A549 (cell line): ENCODE measurements at regions not wholly inside any gene's neighbourhood (a gene's known extent, or its start where the extent isn't known, plus 50 kb on each side); places are given as distances from the start of the nearest gene placed in this dataset.
"Not testable (repeated sequence)": the region's sequence is repeated elsewhere in the genome, so short reads cannot be mapped to it uniquely, and the experiment has no call there.

Experiments
- ATAC-seq, 2 experiments: fragments of 200-7000 bp in 1 of 2; fragments of >200 bp in 1 of 2; cut with Nextera tagmentation in 1 of 2; cut with Tn5 transposase in 1 of 2; 3 replicates each; pipeline versions ENCODE4 v1.8.0 to v1.9.1; 2018 to 2020; ENCODE audit warnings: mild to moderate bottlenecking in 1 of 2, moderate library complexity in 1 of 2
- CTCF ChIA-PET: fragments of 300-600 bp; sonication (Branson Sonifier 250); formaldehyde crosslinking; extraction: SDS; loops from one replicate; lab custom pipeline; 2021; ENCODE audit warnings: antibody characterized with exemption, inconsistent platforms; lab: Yijun Ruan, JAX
- POLR2A ChIA-PET: fragments of 350-600 bp; formaldehyde crosslinking; extraction: SDS; loops from one replicate; lab custom pipeline; 2021; ENCODE audit warnings: antibody characterized with exemption, inconsistent platforms; lab: Yijun Ruan, JAX
- DNase-seq, 2 experiments: peaks; one replicate each; pipeline versions ENCODE4 v3.0.0 to v3.0.0-alpha.2; 2011 to 2016; ENCODE audit warnings: low read depth in 1 of 2, low spot score in 1 of 2
- FAIRE-seq: peaks from 2 replicates; lab custom pipeline; 2011; peaks lifted over from hg19 to GRCh38; lab: Jason Lieb, UNC
- H3K27ac ChIP-seq, 2 experiments: fragments of >200 bp; sonication (Bioruptor Twin); formaldehyde crosslinking; 3 replicates each; pipeline ENCODE4 v1.5.1; 2016 to 2017
- H3K4me1 ChIP-seq: fragments of >200 bp; sonication (Bioruptor Twin); formaldehyde crosslinking; 3 replicates; pipeline ENCODE4 v1.6.1; 2016
- H3K4me2 ChIP-seq: fragments of >200 bp; sonication (Bioruptor Twin); formaldehyde crosslinking; 3 replicates; pipeline ENCODE4 v1.6.1; 2016
- H3K4me3 ChIP-seq: fragments of >200 bp; sonication (Bioruptor Twin); formaldehyde crosslinking; 3 replicates; pipeline ENCODE4 v1.5.1; 2016
- H3K9me3 ChIP-seq: fragments of >200 bp; sonication (Bioruptor Twin); formaldehyde crosslinking; 3 replicates; pipeline ENCODE4 v1.6.1; 2016
- BHLHE40 ChIP-seq: IDR thresholded peaks from 2 replicates; pipeline ENCODE4 v1.6.1; 2012; ENCODE audit warnings: low read depth, low read length, inconsistent platforms
- CBX2 ChIP-seq: fragments of 200-600 bp; sonication (generic); IDR thresholded peaks from 2 replicates; pipeline ENCODE4 v1.6.1; 2016; ENCODE audit warnings: low read depth, mild to moderate bottlenecking, borderline replicate concordance
- EHMT2 ChIP-seq: fragments of 200-600 bp; sonication (generic); IDR thresholded peaks from 2 replicates; pipeline ENCODE4 v1.6.1; 2016; ENCODE audit warnings: antibody characterized with exemption, low read depth, mild to moderate bottlenecking, moderate library complexity
- FOSB ChIP-seq: fragments of 250-450 bp; sonication (Bioruptor Pico); IDR thresholded peaks from 2 replicates; pipeline ENCODE4 v1.5.0; 2020; ENCODE audit warnings: mild to moderate bottlenecking, moderate library complexity
- HEYL ChIP-seq: fragments of 250-450 bp; sonication (Bioruptor Pico); IDR thresholded peaks from 2 replicates; pipeline ENCODE4 v1.8.0; 2021; ENCODE audit warnings: mild to moderate bottlenecking, moderate library complexity
- HMGXB4 ChIP-seq: fragments of 250-450 bp; sonication (Bioruptor Pico); IDR thresholded peaks from 2 replicates; pipeline ENCODE4 v1.5.0; 2021; ENCODE audit warnings: mild to moderate bottlenecking, moderate library complexity, borderline replicate concordance
- HOXB5 ChIP-seq: fragments of 250-450 bp; sonication (Bioruptor Pico); IDR thresholded peaks from 2 replicates; pipeline ENCODE4 v1.5.0; 2020; ENCODE audit warnings: mild to moderate bottlenecking, moderate library complexity
- JUNB ChIP-seq: fragments of >200 bp; sonication (Bioruptor Twin); formaldehyde crosslinking; IDR thresholded peaks from 2 replicates; pipeline ENCODE4 v1.6.1; 2016
- MAZ ChIP-seq: fragments of 150-350 bp; IDR thresholded peaks from 2 replicates; pipeline ENCODE4 v1.6.1; 2014; ENCODE audit warnings: antibody characterized with exemption, low read depth, low read length, borderline replicate concordance
- MYC ChIP-seq: IDR thresholded peaks from 2 replicates; pipeline ENCODE4 v1.6.1; 2012; ENCODE audit warnings: mild to moderate bottlenecking, inconsistent platforms, low read length, improper control_type of control experiment, borderline replicate concordance
- PBX3 ChIP-seq: IDR thresholded peaks from 2 replicates; pipeline ENCODE4 v1.6.1; 2012
- PHF8 ChIP-seq: fragments of 200-600 bp; sonication (generic); IDR thresholded peaks from 2 replicates; pipeline ENCODE4 v1.6.1; 2016; ENCODE audit warnings: low read depth, mild to moderate bottlenecking, antibody characterized with exemption, moderate library complexity, borderline replicate concordance
- POLR2AphosphoS2 ChIP-seq: conservative IDR thresholded peaks from 2 replicates; pipeline ENCODE4 v1.6.1; 2012; ENCODE audit warnings: low read length, improper control_type of control experiment, inconsistent platforms
- RARB ChIP-seq: fragments of 250-450 bp; sonication (Bioruptor Pico); IDR thresholded peaks from 2 replicates; pipeline ENCODE4 v1.8.0; 2021; ENCODE audit warnings: mild to moderate bottlenecking, moderate library complexity
- RCOR1 ChIP-seq: fragments of 150-350 bp; IDR thresholded peaks from 2 replicates; pipeline ENCODE4 v1.6.1; 2014; ENCODE audit warnings: antibody characterized with exemption, low read length, low read depth
- RFX5 ChIP-seq: fragments of 450-650 bp; IDR thresholded peaks from 2 replicates; pipeline ENCODE4 v1.7.1; 2014; ENCODE audit warnings: antibody characterized with exemption, mild to moderate bottlenecking, moderate library complexity
- USF2 ChIP-seq: fragments of 450-650 bp; IDR thresholded peaks from 2 replicates; pipeline ENCODE4 v1.6.1; 2014; ENCODE audit warnings: antibody characterized with exemption
- ZC3H11A ChIP-seq: fragments of 450-650 bp; IDR thresholded peaks from 2 replicates; pipeline ENCODE4 v1.6.1; 2014; ENCODE audit warnings: antibody characterized with exemption, mild to moderate bottlenecking
- ZFP36 ChIP-seq: fragments of 450-650 bp; IDR thresholded peaks from 2 replicates; pipeline ENCODE4 v1.6.1; 2014; ENCODE audit warnings: borderline replicate concordance; ENCODE audit not compliant: partially characterized antibody
- WGBS: methylation state at CpG from one replicate; pipeline ENCODE4 v1.1.6; 2017; ENCODE audit errors: missing lambda C conversion rate; 5-methylcytosine and 5-hydroxymethylcytosine counted together
- TF ChIP-seq, protein P1 (sequence below): fragments of >200 bp; sonication (Bioruptor Twin); formaldehyde crosslinking; IDR thresholded peaks from 2 replicates; pipeline ENCODE4 v1.6.1; 2016
- TF ChIP-seq, protein P2 (sequence below): IDR thresholded peaks from 2 replicates; pipeline ENCODE4 v1.6.1; 2012; ENCODE audit warnings: low read depth, borderline replicate concordance
- TF ChIP-seq, protein P3 (sequence below): fragments of >200 bp; sonication (Bioruptor Twin); formaldehyde crosslinking; IDR thresholded peaks from 3 replicates; pipeline ENCODE4 v1.6.1; 2016

DNA sequence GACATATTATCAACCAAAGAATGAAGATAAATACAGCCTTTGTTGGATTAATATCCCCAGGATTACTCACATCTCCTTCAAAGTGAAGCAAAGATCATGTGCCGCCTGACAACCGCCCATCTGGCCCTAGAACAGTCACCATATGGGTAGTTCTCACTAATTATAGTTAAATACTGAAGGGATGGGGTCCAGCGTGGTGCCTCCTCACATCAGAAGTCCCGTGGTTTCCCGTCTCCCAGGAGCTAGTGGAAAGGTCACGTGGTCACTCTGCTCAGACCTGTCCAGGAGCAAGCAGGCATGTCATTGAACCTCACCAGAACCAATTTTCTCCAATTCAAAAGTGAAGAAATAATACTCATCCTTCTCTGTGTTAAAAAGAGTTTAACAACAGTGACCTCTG, 434.5 kb downstream of the SHISA9 start:
- no peak for ATAC-seq
- FAIRE-seq: no peak

DNA sequence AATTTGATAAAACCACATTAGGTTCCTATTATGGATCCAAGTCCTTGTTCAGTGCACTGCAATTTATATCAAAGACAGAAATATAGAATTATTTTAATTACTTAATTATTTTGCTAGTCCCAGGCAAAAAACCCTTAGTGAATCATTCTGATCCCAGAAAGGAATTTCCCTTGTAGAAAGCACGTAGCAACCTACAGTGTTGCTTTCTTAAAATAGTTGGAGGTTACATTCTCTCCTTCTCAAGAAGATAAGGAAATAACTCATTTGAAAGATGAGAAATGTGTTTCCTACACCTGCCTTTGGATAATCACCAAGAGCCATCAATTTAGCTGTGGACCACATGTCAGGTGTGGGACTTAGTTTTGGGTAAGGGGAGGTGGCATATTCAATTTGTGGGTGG, 434.9 kb downstream of the SHISA9 start:
- Histone ChIP-seq H3K4me3 (no peak overlapping the region), H3K4me1 (no peaks in the 10 kb centered on the region), H3K9me3 (no peaks in the 10 kb centered on the region), H3K4me2 (no peak overlapping the region), H3K27ac (no peak overlapping the region)
- ChIA-PET POLR2A (no interaction called here), CTCF (no interaction called here)
- no peak for DNase-seq
- WGBS: 0% methylated on average over 1 of the region's 1 CpG
- FAIRE-seq: no peak
- ATAC-seq: no peak
- TF ChIP-seq MYC: no peak
- TF ChIP-seq, protein P1, sequence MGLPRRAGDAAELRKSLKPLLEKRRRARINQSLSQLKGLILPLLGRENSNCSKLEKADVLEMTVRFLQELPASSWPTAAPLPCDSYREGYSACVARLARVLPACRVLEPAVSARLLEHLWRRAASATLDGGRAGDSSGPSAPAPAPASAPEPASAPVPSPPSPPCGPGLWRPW: no peak
- no peak for TF ChIP-seq CBX2
- no peak for TF ChIP-seq RARB
- no peak for TF ChIP-seq EHMT2
- TF ChIP-seq HMGXB4 (CRISPR knock-in tag): no peak
- TF ChIP-seq MAZ: no peak
- TF ChIP-seq ZC3H11A: no peak
- TF ChIP-seq, protein P2, sequence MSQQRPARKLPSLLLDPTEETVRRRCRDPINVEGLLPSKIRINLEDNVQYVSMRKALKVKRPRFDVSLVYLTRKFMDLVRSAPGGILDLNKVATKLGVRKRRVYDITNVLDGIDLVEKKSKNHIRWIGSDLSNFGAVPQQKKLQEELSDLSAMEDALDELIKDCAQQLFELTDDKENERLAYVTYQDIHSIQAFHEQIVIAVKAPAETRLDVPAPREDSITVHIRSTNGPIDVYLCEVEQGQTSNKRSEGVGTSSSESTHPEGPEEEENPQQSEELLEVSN: no peak
- TF ChIP-seq ZFP36: no peak
- TF ChIP-seq, protein P3, sequence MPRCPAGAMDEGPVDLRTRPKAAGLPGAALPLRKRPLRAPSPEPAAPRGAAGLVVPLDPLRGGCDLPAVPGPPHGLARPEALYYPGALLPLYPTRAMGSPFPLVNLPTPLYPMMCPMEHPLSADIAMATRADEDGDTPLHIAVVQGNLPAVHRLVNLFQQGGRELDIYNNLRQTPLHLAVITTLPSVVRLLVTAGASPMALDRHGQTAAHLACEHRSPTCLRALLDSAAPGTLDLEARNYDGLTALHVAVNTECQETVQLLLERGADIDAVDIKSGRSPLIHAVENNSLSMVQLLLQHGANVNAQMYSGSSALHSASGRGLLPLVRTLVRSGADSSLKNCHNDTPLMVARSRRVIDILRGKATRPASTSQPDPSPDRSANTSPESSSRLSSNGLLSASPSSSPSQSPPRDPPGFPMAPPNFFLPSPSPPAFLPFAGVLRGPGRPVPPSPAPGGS: no peak
- TF ChIP-seq FOSB (CRISPR knock-in tag): no peak
- TF ChIP-seq HOXB5 (CRISPR knock-in tag): no peak
- TF ChIP-seq RCOR1: no peak
- TF ChIP-seq HEYL (CRISPR knock-in tag): no peak
- TF ChIP-seq JUNB: no peak
- TF ChIP-seq POLR2AphosphoS2: no peak
- TF ChIP-seq PHF8: no peak
- TF ChIP-seq RFX5: no peak
- TF ChIP-seq BHLHE40: no peak

More for the DNA sequence above, 434.5 kb downstream of the SHISA9 start:
- POLR2A ChIA-PET: no interaction called here
- DNase-seq: no peak
- Histone ChIP-seq H3K27ac (no peak overlapping the region), H3K4me2 (no peak overlapping the region), H3K4me1 (no peaks in the 10 kb centered on the region), H3K4me3 (no peak overlapping the region), H3K9me3 (no peaks in the 10 kb centered on the region)
- 0 out of 2 replicates have a peak, but pooled peaks have one; percentile 42 for TF ChIP-seq USF2
- no peak for TF ChIP-seq PBX3
- 0% methylated on average over 6 of the region's 6 CpGs for WGBS
- CTCF ChIA-PET: no interaction called here

- H3K4me1 ChIP-seq, H3K4me3 ChIP-seq, H3K9me3 ChIP-seq, FAIRE-seq, ATAC-seq, DNase-seq, H3K27ac ChIP-seq, POLR2A ChIA-PET, H3K4me2 ChIP-seq: not testable (repeated sequence)
- CTCF ChIA-PET: interaction anchor here (0.6 kb wide), 1 partner anchor 201 kb away, joined by 3 read pairs; no protein-coding TSS in a partner anchor
- 3% methylated on average over 6 of the region's 6 CpGs for WGBS
These were observed 435.8 kb downstream of the SHISA9 start for GRCh38 chr16:13336907-13337881.
